Right lobe of liver (tissue), 4 donors: ENCODE measurements at regions not wholly inside any gene's neighbourhood (a gene's known extent, or its start where the extent isn't known, plus 50 kb on each side); places are given as distances from the start of the nearest gene placed in this dataset.

Experiments used
- CTCF ChIP-seq, 4 donors: fragments of 200-600 bp in 3 of 4; fragments of 450-650 bp in 1 of 4; IDR thresholded peaks; one replicate each; pipeline versions ENCODE4 v1.5.1 to v1.8.0; 2016 to 2022; ENCODE audit warnings: antibody characterized with exemption in 4 of 4, mild to moderate bottlenecking in 2 of 4
- POLR2A ChIP-seq: fragments of 450-650 bp; IDR thresholded peaks from one replicate; pipeline ENCODE4 v1.6.1; 2017; ENCODE audit warnings: antibody characterized with exemption, mild to moderate bottlenecking
- donor health status: DM: no; HTN: no; CAD: no.
- donor health status: DM: no; HTN: no; CAD: no.
- donor health status: DM: no; HTN: yes; CAD: no.

GRCh38 chr2:149741646-149742045 lies 154.1 kb upstream of the MMADHC start:
- TF ChIP-seq CTCF (IDR thresholded peaks at IDR 0.05) = no peak
- no peak for TF ChIP-seq POLR2A
